ENCODE measurements at regions not wholly inside any gene's neighbourhood (a gene's known extent, or its start where the extent isn't known, plus 50 kb on each side); places are given as distances from the start of the nearest gene placed in this dataset.
"Not testable (repeated sequence)": the region's sequence is repeated elsewhere in the genome, so short reads cannot be mapped to it uniquely, and the experiment has no call there.

GRCh38 chr10:114716811-114717404 is 58.8 kb upstream of the ABLIM1 start:
- no peaks in the 10 kb centered on the region for H3K9me3 ChIP-seq
- H3K4me1 ChIP-seq = peaks cover 0 to 55% (median 35%) of the 10 kb centered on the region in 4 donors

GRCh38 chr10:114717881-114718280 is 59.8 kb upstream of the ABLIM1 start:
- H3K4me1 ChIP-seq = peaks cover 0 to 61% (median 38%) of the 10 kb centered on the region in 4 donors
- H3K4me3 ChIP-seq = not testable (repeated sequence)

More at GRCh38 chr10:114716811-114717404, 58.8 kb upstream of the ABLIM1 start:
- WGBS, 5 donors = 84 to 96% (median 93%) methylated on average over 2 of the region's 2 CpGs
- Histone ChIP-seq H3K27me3 (no peaks in the 10 kb centered on the region), H3K4me3 (no peak overlapping the region), H3K36me3 (no peaks in the 10 kb centered on the region), H3K27ac (no peak overlapping the region)
- no peak for TF ChIP-seq POLR2AphosphoS5 (IDR thresholded peaks at IDR 0.05)
- no peak for TF ChIP-seq POLR2A (IDR thresholded peaks at IDR 0.05)
- no peak for TF ChIP-seq EP300 (IDR thresholded peaks at IDR 0.05)
- TF ChIP-seq, protein P1, sequence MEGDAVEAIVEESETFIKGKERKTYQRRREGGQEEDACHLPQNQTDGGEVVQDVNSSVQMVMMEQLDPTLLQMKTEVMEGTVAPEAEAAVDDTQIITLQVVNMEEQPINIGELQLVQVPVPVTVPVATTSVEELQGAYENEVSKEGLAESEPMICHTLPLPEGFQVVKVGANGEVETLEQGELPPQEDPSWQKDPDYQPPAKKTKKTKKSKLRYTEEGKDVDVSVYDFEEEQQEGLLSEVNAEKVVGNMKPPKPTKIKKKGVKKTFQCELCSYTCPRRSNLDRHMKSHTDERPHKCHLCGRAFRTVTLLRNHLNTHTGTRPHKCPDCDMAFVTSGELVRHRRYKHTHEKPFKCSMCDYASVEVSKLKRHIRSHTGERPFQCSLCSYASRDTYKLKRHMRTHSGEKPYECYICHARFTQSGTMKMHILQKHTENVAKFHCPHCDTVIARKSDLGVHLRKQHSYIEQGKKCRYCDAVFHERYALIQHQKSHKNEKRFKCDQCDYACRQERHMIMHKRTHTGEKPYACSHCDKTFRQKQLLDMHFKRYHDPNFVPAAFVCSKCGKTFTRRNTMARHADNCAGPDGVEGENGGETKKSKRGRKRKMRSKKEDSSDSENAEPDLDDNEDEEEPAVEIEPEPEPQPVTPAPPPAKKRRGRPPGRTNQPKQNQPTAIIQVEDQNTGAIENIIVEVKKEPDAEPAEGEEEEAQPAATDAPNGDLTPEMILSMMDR (IDR thresholded peaks at IDR 0.05) = no peak
- intact Hi-C loops (cut with DNase I; ENCODE audit: low total_unique reads) = no loop called here
- DNase-seq = no peak

GRCh38 chr10:114718374-114718773 is 60.3 kb upstream of the ABLIM1 start:
- Histone ChIP-seq H3K4me3 (no peak overlapping the region), H3K9me3 (no peaks in the 10 kb centered on the region), H3K36me3 (no peaks in the 10 kb centered on the region), H3K27ac (no peak overlapping the region), H3K27me3 (no peaks in the 10 kb centered on the region), H3K4me1 (peaks cover 0 to 62% (median 42%) of the 10 kb centered on the region in 4 donors)
- 78 to 95% (median 90%) methylated on average over 3 of the region's 3 CpGs for WGBS, 5 donors
- TF ChIP-seq, protein P1 (IDR thresholded peaks at IDR 0.05) = no peak
- no peak for TF ChIP-seq EP300 (IDR thresholded peaks at IDR 0.05)
- no peak for TF ChIP-seq POLR2AphosphoS5 (IDR thresholded peaks at IDR 0.05)
- TF ChIP-seq POLR2A (IDR thresholded peaks at IDR 0.05) = no peak
- intact Hi-C loops (cut with DNase I; ENCODE audit: low total_unique reads) = no loop called here
- DNase-seq = no peak

More at GRCh38 chr10:114717881-114718280, 59.8 kb upstream of the ABLIM1 start:
- H3K9me3 ChIP-seq; intact Hi-C loops (cut with DNase I; ENCODE audit: low total_unique reads); H3K27me3 ChIP-seq; H3K36me3 ChIP-seq; DNase-seq; H3K27ac ChIP-seq: not testable (repeated sequence)

DNA sequence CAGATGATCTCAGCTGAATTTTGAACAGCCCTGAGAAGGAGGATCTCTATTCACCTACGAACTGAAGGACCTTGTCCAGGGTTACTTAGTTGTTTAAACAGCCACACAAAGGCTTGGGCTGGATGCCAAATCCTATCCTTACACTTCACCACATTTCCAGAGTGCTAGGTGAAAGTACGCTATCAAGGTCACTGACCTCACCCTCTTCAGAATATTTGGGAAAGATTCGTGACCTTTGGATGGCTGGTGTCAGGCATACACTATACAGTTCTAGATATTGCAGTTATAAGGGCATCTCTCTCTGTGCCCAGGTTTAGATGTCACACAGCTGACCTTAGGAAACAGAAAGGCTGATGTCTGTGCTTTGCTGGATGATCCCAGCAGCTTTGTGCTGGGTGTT is 61.2 kb upstream of the ABLIM1 start:
- Histone ChIP-seq H3K9me3 (no peaks in the 10 kb centered on the region), H3K4me1 (peaks cover 0 to 56% (median 39%) of the 10 kb centered on the region in 4 donors), H3K27me3 (no peaks in the 10 kb centered on the region), H3K27ac (peak overlapping the region in 3 of 5 donors; percentile 4 to 15 (median 11)), H3K36me3 (no peaks in the 10 kb centered on the region), H3K4me3 (no peak overlapping the region)
- WGBS, 5 donors = 25 to 56% (median 41%) methylated on average over 3 of the region's 3 CpGs
- intact Hi-C loops (cut with DNase I; ENCODE audit: low total_unique reads) = no loop called here
- TF ChIP-seq POLR2AphosphoS5 (IDR thresholded peaks at IDR 0.05) = no peak
- TF ChIP-seq, protein P1 (IDR thresholded peaks at IDR 0.05) = no peak
- no peak for TF ChIP-seq POLR2A (IDR thresholded peaks at IDR 0.05)
- TF ChIP-seq EP300 (IDR thresholded peaks at IDR 0.05) = no peak
- peak; percentile 57 to 73 for DNase-seq

GRCh38 chr10:114720023-114720422 is 61.9 kb upstream of the ABLIM1 start:
- H3K9me3 ChIP-seq; H3K36me3 ChIP-seq; H3K27me3 ChIP-seq; intact Hi-C loops (cut with DNase I; ENCODE audit: low total_unique reads); DNase-seq; H3K4me3 ChIP-seq: not testable (repeated sequence)
- 89 to 100% (median 97%) methylated on average over 1 of the region's 1 CpG for WGBS, 5 donors
- H3K4me1 ChIP-seq = peaks cover 0 to 49% (median 34%) of the 10 kb centered on the region in 4 donors
- peak overlapping the region in 2 of 5 donors; percentile 11 to 66 for H3K27ac ChIP-seq
